ENCODE measurements at regions not wholly inside any gene's neighbourhood (a gene's known extent, or its start where the extent isn't known, plus 50 kb on each side); places are given as distances from the start of the nearest gene placed in this dataset.
"Not testable (repeated sequence)": the region's sequence is repeated elsewhere in the genome, so short reads cannot be mapped to it uniquely, and the experiment has no call there.

DNA sequence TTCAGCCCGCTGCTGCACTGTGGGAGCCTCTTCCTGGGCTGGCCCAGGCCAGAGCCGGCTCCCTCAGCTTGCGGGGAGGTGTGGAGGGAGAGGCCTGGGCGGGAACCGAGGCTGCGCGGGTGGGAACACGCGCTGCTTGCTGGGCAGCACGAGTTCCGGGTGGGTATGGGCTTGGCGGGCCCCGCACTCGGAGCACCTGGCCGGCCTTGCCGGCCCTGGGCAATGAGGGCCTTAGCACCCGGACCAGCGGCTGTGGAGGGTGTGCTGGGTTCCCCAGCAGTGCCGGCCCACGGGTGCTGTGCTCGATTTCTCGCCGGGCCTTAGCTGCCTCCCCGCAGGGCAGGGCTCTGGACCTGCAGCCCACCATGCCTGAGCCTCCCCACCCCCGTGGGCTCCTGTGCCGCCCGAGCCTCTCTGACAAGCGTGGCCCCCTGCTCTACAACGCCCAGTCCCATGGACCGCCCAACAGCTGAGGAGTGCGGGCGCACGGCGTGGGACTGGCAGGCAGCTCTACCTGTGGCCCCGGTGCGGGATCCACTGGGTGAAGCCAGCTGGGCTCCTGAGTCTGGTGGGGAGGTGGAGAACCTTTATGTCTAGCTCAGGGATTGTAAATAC, 1366.4 kb upstream of the NUDT12 start:
- Mint-ChIP-seq H3K27ac (no peak overlapping the region), H3K27me3 (no peaks in the 10 kb centered on the region), H3K4me1 (no peaks in the 10 kb centered on the region), H3K9me3 (peaks cover 0 to 23% (median 9%) of the 10 kb centered on the region in 9 donors), H3K4me3 (no peak overlapping the region), H3K36me3 (peaks cover 0 to 4% (median 0%) of the 10 kb centered on the region in 3 donors)
- POLR2A ChIA-PET, result no interaction called here
- DNase-seq (no peak), ATAC-seq (no peak)

DNA sequence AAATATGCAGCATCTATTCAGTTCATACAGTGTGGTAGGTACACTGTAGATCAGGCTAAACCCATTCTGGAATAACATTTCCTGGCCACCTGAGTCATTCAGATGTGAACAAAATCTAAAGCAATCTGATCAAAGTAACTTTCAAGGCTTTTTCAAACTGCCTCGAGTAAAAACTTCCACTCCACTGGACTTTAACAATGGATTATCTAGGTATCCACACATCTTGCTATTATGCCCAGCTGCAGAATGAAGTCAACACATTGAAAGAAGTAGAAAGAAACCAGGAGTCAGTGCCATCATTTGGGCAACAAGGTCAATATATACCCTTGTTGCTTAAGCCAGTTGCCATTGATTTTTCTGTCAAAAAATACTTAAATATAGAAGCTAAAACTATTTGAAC, 1352.6 kb upstream of the NUDT12 start:
- POLR2A ChIA-PET, result no interaction called here
- DNase-seq, result no peak
- no peaks in the 10 kb centered on the region for H3K4me1 Mint-ChIP-seq
- no peak for ATAC-seq
- peaks cover 1 to 39% (median 7%) of the 10 kb centered on the region in 9 donors for H3K9me3 Mint-ChIP-seq
- no peak overlapping the region for H3K4me3 Mint-ChIP-seq
- no peaks in the 10 kb centered on the region for H3K27me3 Mint-ChIP-seq
- H3K27ac Mint-ChIP-seq, result no peak overlapping the region
- H3K36me3 Mint-ChIP-seq, result no peaks in the 10 kb centered on the region

DNA sequence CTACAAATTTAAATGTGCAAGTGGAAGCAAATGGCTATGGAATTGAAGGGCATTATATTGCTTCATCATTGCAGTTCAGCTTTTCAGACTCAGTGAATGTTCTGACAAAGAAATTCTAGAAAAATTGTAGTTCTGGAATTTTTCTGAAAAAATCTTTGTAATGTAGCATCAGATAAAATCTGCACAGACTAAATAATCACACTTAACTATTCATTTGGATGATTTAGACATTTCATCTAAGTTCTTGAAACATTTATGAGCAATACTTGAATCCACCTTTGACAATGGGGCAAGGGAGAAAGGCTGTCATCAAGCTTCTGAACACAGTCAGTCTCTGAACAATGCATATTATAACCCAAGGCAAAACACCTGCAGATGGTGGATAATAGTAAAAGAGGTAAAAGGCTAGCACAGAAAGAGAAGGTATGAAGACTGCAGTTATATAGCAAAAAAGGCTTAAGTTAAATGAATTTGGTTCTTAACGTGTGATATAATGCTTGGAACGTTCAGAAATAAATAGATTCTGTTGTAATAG, 1352.0 kb upstream of the NUDT12 start:
- no peaks in the 10 kb centered on the region for H3K36me3 Mint-ChIP-seq
- DNase-seq, result no peak
- POLR2A ChIA-PET, result no interaction called here

DNA sequence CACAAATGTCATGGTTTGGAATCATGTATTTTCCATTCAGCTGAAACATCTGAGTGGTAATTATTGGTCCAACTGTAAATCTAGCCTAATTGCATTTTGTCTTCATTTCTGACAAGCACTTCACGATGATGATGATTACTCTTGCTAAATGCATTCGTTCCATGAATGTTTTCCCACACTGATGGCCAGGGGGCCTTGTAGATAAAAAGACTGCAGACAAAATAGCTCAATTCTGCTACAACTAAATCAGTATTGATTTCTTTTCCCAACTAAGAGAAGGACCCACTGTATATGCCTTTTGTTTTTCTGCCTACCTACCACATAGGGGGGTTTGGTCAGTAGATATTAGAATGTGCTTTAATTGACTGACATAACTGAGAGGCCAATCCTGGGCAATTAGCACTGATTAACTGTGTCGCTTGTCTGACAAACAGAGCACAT, 1351.3 kb upstream of the NUDT12 start:
- ATAC-seq (no peak), DNase-seq (no peak)
- no peaks in the 10 kb centered on the region for H3K4me1 Mint-ChIP-seq
- H3K4me3 Mint-ChIP-seq, result no peak overlapping the region
- POLR2A ChIA-PET, result no interaction called here
- H3K9me3 Mint-ChIP-seq, result peaks cover 1 to 33% (median 7%) of the 10 kb centered on the region in 9 donors
- H3K36me3 Mint-ChIP-seq, result no peaks in the 10 kb centered on the region
- no peaks in the 10 kb centered on the region for H3K27me3 Mint-ChIP-seq
- no peak overlapping the region for H3K27ac Mint-ChIP-seq

More for the DNA sequence above, 1352.0 kb upstream of the NUDT12 start:
- Mint-ChIP-seq H3K4me3 (no peak overlapping the region), H3K4me1 (no peaks in the 10 kb centered on the region), H3K27me3 (no peaks in the 10 kb centered on the region), H3K9me3 (peaks cover 1 to 33% (median 7%) of the 10 kb centered on the region in 9 donors), H3K27ac (no peak overlapping the region)
- ATAC-seq, result no peak

DNA sequence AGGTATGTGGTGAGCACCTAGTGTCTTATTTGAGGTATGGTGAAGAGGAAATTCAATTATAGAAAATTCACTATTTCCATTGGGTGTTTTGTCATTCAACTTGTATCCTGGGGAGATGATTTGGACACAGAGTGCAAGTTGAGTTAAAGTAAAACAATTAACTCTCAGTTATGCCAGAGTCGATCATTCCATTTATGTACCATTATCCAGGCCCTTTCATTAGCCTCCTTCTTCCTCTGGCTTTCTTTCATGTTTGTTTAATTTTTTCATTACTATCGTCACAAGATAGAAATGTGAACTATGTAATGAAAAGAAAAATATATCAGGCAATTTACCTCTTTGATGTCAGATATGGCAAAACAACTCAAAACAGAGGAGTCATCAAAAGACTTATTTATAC, 1347.2 kb upstream of the NUDT12 start:
- no peak overlapping the region for H3K27ac Mint-ChIP-seq
- ATAC-seq (no peak), DNase-seq (no peak)
- H3K27me3 Mint-ChIP-seq, result no peaks in the 10 kb centered on the region
- peaks cover 1 to 16% (median 7%) of the 10 kb centered on the region in 9 donors for H3K9me3 Mint-ChIP-seq
- POLR2A ChIA-PET, result no interaction called here
- no peaks in the 10 kb centered on the region for H3K4me1 Mint-ChIP-seq
- H3K36me3 Mint-ChIP-seq, result no peaks in the 10 kb centered on the region
- no peak overlapping the region for H3K4me3 Mint-ChIP-seq

DNA sequence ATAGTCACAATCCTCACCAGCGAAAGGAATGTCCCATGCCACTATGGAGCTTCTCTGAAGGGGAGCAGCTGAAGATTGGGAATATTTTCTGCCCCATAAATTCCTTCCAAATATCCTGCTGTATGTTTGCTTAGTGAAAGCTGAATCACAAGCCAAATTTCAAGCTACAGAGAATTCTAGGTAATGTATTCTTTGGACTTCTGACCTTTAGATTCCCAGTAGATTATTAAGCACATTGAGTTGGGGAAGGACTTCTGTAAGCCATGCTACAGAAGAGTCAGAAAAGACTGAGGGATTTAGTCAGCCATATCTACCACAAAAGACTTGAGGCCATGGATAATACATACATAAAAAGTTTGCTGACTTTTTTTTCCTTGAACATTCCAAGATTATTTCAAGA, 1342.0 kb upstream of the NUDT12 start:
- DNase-seq (no peak), ATAC-seq (no peak)
- no peaks in the 10 kb centered on the region for H3K4me1 Mint-ChIP-seq
- no peaks in the 10 kb centered on the region for H3K27me3 Mint-ChIP-seq
- H3K4me3 Mint-ChIP-seq, result no peak overlapping the region
- POLR2A ChIA-PET, result no interaction called here
- peaks cover 0 to 14% (median 1%) of the 10 kb centered on the region in 9 donors for H3K9me3 Mint-ChIP-seq
- no peaks in the 10 kb centered on the region for H3K36me3 Mint-ChIP-seq
- no peak overlapping the region for H3K27ac Mint-ChIP-seq

DNA sequence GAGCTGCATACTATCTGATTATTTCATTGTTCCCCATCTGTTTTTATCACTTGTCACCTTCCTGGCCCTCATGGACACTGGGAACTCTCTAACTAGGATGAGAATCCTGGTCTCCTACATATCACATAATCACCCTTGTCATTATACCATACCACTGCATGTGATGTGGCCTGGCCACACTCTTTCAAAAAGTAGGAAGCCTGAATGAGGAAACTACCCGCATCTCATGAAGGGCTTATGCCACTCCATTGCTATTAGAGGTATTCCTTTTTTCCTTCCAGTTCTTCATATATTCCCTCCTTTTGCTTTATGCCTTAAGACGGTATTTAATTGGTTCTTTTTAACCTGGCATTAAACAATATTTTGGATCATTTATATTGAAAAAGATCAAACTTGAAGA, 1341.4 kb upstream of the NUDT12 start:
- H3K27me3 Mint-ChIP-seq, result no peaks in the 10 kb centered on the region
- H3K4me1 Mint-ChIP-seq, result no peaks in the 10 kb centered on the region
- H3K27ac Mint-ChIP-seq, result no peak overlapping the region
- H3K36me3 Mint-ChIP-seq, result no peaks in the 10 kb centered on the region
- POLR2A ChIA-PET, result no interaction called here
- no peak for DNase-seq
- H3K4me3 Mint-ChIP-seq, result no peak overlapping the region
- no peak for ATAC-seq
- H3K9me3 Mint-ChIP-seq, result peaks cover 0 to 17% (median 5%) of the 10 kb centered on the region in 9 donors

DNA sequence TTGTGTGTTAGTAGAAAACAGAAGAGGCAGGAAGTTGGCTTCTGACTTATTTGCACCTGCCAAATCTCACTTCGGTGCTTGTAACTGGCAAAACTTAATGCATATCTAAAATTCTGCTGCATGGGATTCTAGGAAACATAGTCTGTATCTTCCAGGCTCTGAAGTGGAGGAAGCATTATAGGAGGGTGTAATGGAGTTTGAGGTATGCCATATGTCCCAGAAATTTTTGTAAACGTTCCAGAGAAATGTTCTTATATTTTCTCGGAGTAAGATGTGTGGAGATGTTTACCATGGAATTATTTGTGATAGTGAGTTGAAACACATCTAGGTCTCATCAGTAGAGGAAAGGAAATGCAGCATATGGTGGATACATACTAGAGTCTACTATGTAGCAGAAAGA, 1329.0 kb upstream of the NUDT12 start:
- Mint-ChIP-seq H3K9me3 (peaks cover 0 to 15% (median 3%) of the 10 kb centered on the region in 9 donors), H3K4me1 (no peaks in the 10 kb centered on the region), H3K4me3 (no peak overlapping the region), H3K27ac (no peak overlapping the region), H3K36me3 (no peaks in the 10 kb centered on the region), H3K27me3 (no peaks in the 10 kb centered on the region)
- DNase-seq, result no peak
- no peak for ATAC-seq
- POLR2A ChIA-PET, result no interaction called here

DNA sequence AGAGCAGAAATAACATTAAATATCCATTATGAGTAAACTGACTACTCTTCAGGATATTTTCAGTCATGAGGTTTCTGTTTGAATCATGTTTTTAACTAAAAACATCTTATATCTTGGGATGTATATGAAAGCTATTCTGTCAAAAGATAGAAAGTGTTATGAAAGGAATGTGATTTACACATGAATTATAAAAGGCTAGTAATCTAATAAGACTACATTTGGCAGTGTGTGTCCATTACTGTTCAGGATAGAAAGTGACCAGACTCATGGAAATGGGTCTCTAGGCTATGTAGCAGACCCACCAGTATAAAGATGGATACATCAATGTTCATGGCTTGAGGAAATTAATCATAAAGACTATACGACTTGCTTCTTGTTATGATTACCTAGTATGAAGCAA, 1328.2 kb upstream of the NUDT12 start:
- Mint-ChIP-seq H3K4me1 (no peaks in the 10 kb centered on the region), H3K4me3 (no peak overlapping the region), H3K27ac (no peak overlapping the region), H3K9me3 (peaks cover 3 to 15% (median 8%) of the 10 kb centered on the region in 9 donors), H3K36me3 (no peaks in the 10 kb centered on the region), H3K27me3 (no peaks in the 10 kb centered on the region)
- POLR2A ChIA-PET, result no interaction called here
- no peak for ATAC-seq
- no peak for DNase-seq

DNA sequence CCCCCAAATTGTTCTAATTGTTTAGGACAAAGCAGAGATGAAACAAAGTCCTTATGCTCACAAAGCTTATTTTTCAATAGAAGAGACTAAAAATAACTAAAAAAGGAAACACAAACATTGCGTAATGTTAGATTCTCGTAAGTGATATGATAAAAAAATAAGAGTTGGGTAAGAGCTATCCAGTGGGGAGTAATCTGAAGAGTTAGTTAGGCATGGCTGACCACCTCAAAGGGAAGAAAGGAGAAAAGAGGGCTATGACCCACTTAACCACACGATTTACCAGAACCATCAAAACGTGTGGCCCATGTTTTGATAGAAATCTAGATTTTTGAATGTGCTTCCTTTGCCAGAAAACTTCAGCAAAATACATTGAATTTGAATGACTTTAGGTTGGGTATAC, 1296.8 kb upstream of the NUDT12 start:
- Mint-ChIP-seq H3K36me3 (no peaks in the 10 kb centered on the region), H3K27ac (no peak overlapping the region), H3K27me3 (no peaks in the 10 kb centered on the region), H3K4me3 (no peak overlapping the region), H3K9me3 (peaks cover 0 to 15% (median 3%) of the 10 kb centered on the region in 9 donors), H3K4me1 (no peaks in the 10 kb centered on the region)
- ATAC-seq (no peak), DNase-seq (no peak)
- POLR2A ChIA-PET, result no interaction called here

DNA sequence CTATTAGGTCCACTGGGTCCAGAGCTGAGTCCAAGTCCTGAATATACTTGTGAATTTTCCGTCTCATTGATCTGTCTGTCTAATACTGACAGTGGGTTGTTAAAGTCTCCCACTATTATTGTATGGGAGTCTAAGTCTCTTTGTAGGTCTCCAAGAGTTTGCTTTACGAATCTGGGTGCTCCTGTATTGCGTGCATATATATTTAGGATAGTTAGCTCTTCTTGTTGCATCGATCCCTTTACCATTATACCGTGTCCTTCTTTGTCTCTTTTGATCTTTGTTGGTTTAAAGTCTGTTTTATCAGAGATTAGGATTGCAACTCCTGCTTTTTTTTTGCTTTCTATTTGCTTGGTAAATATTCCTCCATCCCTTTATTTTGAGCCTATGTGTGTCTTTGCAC, 1289.5 kb upstream of the NUDT12 start:
- ATAC-seq, H3K27ac Mint-ChIP-seq, H3K36me3 Mint-ChIP-seq, DNase-seq, H3K4me1 Mint-ChIP-seq, H3K27me3 Mint-ChIP-seq, H3K4me3 Mint-ChIP-seq, POLR2A ChIA-PET: not testable (repeated sequence)
- H3K9me3 Mint-ChIP-seq, result peaks cover 6 to 43% (median 21%) of the 10 kb centered on the region in 9 donors

DNA sequence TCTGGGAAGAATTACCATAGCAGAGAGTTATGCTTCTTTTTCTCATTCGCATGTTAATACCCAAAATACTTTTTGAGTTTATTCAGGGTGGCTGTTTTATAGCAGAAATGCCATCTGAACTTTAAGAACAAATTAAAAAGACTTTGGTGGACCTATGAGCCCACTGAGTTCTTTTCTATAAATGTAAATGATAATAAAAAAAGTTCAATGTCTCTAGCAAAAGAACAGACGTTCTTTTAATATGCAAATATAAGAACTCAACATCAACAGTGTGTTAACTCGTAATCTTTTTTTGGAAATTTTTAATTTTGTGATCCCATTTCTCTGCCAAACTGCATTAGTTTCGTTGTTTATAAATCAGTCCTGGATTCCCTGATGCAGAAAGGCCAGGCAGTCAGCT, 1283.0 kb upstream of the NUDT12 start:
- ATAC-seq, result no peak
- H3K27ac Mint-ChIP-seq, result no peak overlapping the region
- no peaks in the 10 kb centered on the region for H3K4me1 Mint-ChIP-seq
- no peak overlapping the region for H3K4me3 Mint-ChIP-seq
- H3K27me3 Mint-ChIP-seq, result no peaks in the 10 kb centered on the region
- no peak for DNase-seq
- no peaks in the 10 kb centered on the region for H3K36me3 Mint-ChIP-seq
- POLR2A ChIA-PET, result no interaction called here
- H3K9me3 Mint-ChIP-seq, result peaks cover 4 to 22% (median 9%) of the 10 kb centered on the region in 9 donors

DNA sequence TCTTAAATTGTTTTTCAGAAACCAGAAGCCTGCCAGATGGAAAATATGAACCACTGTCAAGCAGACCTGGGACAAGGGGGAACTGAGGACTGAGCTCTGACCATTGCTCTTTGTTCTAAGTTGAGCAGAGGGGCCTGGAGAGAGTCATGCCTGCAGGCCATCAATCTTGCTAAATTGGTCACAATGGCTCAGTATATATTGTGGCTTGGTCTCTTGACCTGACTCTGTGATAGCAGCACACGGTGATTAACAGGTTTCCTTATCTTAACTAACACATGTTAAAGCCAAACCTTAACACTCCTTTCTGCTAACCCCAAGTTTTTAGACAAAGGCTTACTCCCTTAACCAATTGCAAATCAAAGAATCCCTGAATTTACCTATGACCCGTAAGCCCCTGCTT, 1281.2 kb upstream of the NUDT12 start:
- Mint-ChIP-seq H3K27ac (no peak overlapping the region), H3K27me3 (no peaks in the 10 kb centered on the region), H3K9me3 (peaks cover 0 to 13% (median 5%) of the 10 kb centered on the region in 9 donors), H3K36me3 (no peaks in the 10 kb centered on the region), H3K4me3 (no peak overlapping the region), H3K4me1 (no peaks in the 10 kb centered on the region)
- ATAC-seq, result no peak
- DNase-seq, result no peak
- POLR2A ChIA-PET, result no interaction called here

DNA sequence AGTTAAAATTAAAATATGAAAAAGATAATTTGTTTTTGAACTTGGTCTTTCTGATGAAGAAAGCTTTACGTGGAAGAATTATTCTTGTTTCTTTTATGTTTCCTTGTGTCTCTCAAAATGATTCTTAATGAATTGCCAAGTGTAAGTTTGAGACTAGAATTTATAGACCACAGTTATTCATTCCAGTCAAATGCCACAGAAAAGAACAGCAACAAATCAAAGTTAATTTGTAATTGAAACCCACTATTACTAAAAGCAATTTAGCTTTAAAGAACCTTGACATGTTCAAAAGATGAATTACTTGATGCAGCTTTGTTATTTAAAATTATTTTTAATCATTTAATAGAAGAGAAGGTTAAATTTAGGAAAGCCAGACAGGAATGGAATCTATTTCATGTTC, 1277.7 kb upstream of the NUDT12 start:
- no peak overlapping the region for H3K4me3 Mint-ChIP-seq
- POLR2A ChIA-PET, result no interaction called here
- no peaks in the 10 kb centered on the region for H3K4me1 Mint-ChIP-seq
- DNase-seq, result no peak
- no peaks in the 10 kb centered on the region for H3K27me3 Mint-ChIP-seq
- ATAC-seq, result no peak
- no peak overlapping the region for H3K27ac Mint-ChIP-seq
- peaks cover 0 to 19% (median 5%) of the 10 kb centered on the region in 9 donors for H3K9me3 Mint-ChIP-seq
- no peaks in the 10 kb centered on the region for H3K36me3 Mint-ChIP-seq

Measured in naive thymus-derived CD8-positive, alpha-beta T cell (primary cell).